ENCODE measurements at regions not wholly inside any gene's neighbourhood (a gene's known extent, or its start where the extent isn't known, plus 50 kb on each side); places are given as distances from the start of the nearest gene placed in this dataset.

- no peaks in the 10 kb centered on the region for H3K9me3 ChIP-seq
- DNase-seq (ENCODE audit: low spot score) (no peak), ATAC-seq (ENCODE audit: insufficient number of reproducible peaks, low FRiP score, low read depth) (no peak)
- H3K4me3 ChIP-seq = no peak overlapping the region
- no peaks in the 10 kb centered on the region for H3K4me1 ChIP-seq (ENCODE audit: control insufficient read depth in 1 of 2, low read depth in 2 of 2)
- no peaks in the 10 kb centered on the region for H3K27me3 ChIP-seq (replicated peaks; ENCODE audit: insufficient read depth)
- H3K36me3 ChIP-seq = no peaks in the 10 kb centered on the region
- no peak for TF ChIP-seq CTCF (IDR thresholded peaks at IDR 0.05)
- H3K27ac ChIP-seq = no peak overlapping the region
These were observed 163.2 kb downstream of the RSL24D1 start for GRCh38 chr15:55033574-55033973.

- Histone ChIP-seq H3K4me3 (no peak overlapping the region), H3K9me3 (no peaks in the 10 kb centered on the region), H3K36me3 (no peaks in the 10 kb centered on the region), H3K4me1 (ENCODE audit: control insufficient read depth in 1 of 2, low read depth in 2 of 2) (no peaks in the 10 kb centered on the region), H3K27me3 (replicated peaks; ENCODE audit: insufficient read depth) (no peaks in the 10 kb centered on the region), H3K27ac (no peak overlapping the region)
- TF ChIP-seq CTCF (IDR thresholded peaks at IDR 0.05) = no peak
- DNase-seq (ENCODE audit: low spot score) (no peak), ATAC-seq (ENCODE audit: insufficient number of reproducible peaks, low FRiP score, low read depth) (no peak)
These were observed 165.0 kb downstream of the RSL24D1 start for GRCh38 chr15:55031727-55032126.

GRCh38 chr15:55026381-55026780 lies 170.4 kb downstream of the RSL24D1 start:
- Histone ChIP-seq H3K27ac (no peak overlapping the region), H3K27me3 (replicated peaks; ENCODE audit: insufficient read depth) (no peaks in the 10 kb centered on the region), H3K9me3 (no peaks in the 10 kb centered on the region), H3K36me3 (no peaks in the 10 kb centered on the region), H3K4me1 (ENCODE audit: control insufficient read depth in 1 of 2, low read depth in 2 of 2) (no peaks in the 10 kb centered on the region), H3K4me3 (no peak overlapping the region)
- ATAC-seq (ENCODE audit: insufficient number of reproducible peaks, low FRiP score, low read depth) (no peak), DNase-seq (ENCODE audit: low spot score) (no peak)
- no peak for TF ChIP-seq CTCF (IDR thresholded peaks at IDR 0.05)

GRCh38 chr15:55017635-55018034 lies 179.1 kb downstream of the RSL24D1 start:
- Histone ChIP-seq H3K36me3 (no peaks in the 10 kb centered on the region), H3K4me1 (ENCODE audit: control insufficient read depth in 1 of 2, low read depth in 2 of 2) (peaks cover 0 to 14% of the 10 kb centered on the region in 2 donors), H3K27me3 (replicated peaks; ENCODE audit: insufficient read depth) (no peaks in the 10 kb centered on the region), H3K9me3 (no peaks in the 10 kb centered on the region), H3K4me3 (no peak overlapping the region), H3K27ac (no peak overlapping the region)
- TF ChIP-seq CTCF (IDR thresholded peaks at IDR 0.05) = no peak
- no peak for DNase-seq (ENCODE audit: low spot score)
- ATAC-seq (ENCODE audit: insufficient number of reproducible peaks, low FRiP score, low read depth) = no peak

GRCh38 chr15:55016225-55016624 lies 180.5 kb downstream of the RSL24D1 start:
- H3K4me1 ChIP-seq (ENCODE audit: control insufficient read depth in 1 of 2, low read depth in 2 of 2) = peaks cover 0 to 14% of the 10 kb centered on the region in 2 donors
- H3K27ac ChIP-seq = no peak overlapping the region
- ATAC-seq (ENCODE audit: insufficient number of reproducible peaks, low FRiP score, low read depth) (no peak), DNase-seq (ENCODE audit: low spot score) (no peak)
- H3K4me3 ChIP-seq = no peak overlapping the region
- H3K9me3 ChIP-seq = no peaks in the 10 kb centered on the region
- H3K36me3 ChIP-seq = no peaks in the 10 kb centered on the region
- H3K27me3 ChIP-seq (replicated peaks; ENCODE audit: insufficient read depth) = no peaks in the 10 kb centered on the region
- TF ChIP-seq CTCF (IDR thresholded peaks at IDR 0.05) = no peak

Data from thoracic aorta (tissue), 2 donors.